HG03175 (cell line): ENCODE measurements at regions not wholly inside any gene's neighbourhood (a gene's known extent, or its start where the extent isn't known, plus 50 kb on each side); places are given as distances from the start of the nearest gene placed in this dataset.
"Not testable (repeated sequence)": the region's sequence is repeated elsewhere in the genome, so short reads cannot be mapped to it uniquely, and the experiment has no call there.

Source experiments
- ATAC-seq: cut with Tn5 transposase; IDR thresholded peaks from one replicate; pipeline ENCODE4 v1.9.1; 2021; ENCODE audit warnings: mild to moderate bottlenecking, moderate library complexity; ENCODE audit not compliant: unreplicated experiment

GRCh38 chr4:9702019-9702418 lies 79.4 kb upstream of the DRD5 start:
- not testable (repeated sequence) for ATAC-seq

- ATAC-seq = not testable (repeated sequence)
Measured at GRCh38 chr4:9702696-9703095, 78.7 kb upstream of the DRD5 start.

GRCh38 chr4:9703391-9703790 lies 78.0 kb upstream of the DRD5 start:
- ATAC-seq = no peak

- not testable (repeated sequence) for ATAC-seq
Measured at GRCh38 chr4:9704126-9704525, 77.3 kb upstream of the DRD5 start.

- no peak for ATAC-seq
Measured at GRCh38 chr4:9704551-9705332, 76.7 kb upstream of the DRD5 start.

GRCh38 chr4:9707281-9707680 lies 74.2 kb upstream of the DRD5 start:
- not testable (repeated sequence) for ATAC-seq

GRCh38 chr4:9707936-9708335 lies 73.5 kb upstream of the DRD5 start:
- not testable (repeated sequence) for ATAC-seq

- no peak for ATAC-seq
Measured at GRCh38 chr4:9709724-9710123, 71.7 kb upstream of the DRD5 start.

GRCh38 chr4:9715271-9715670 lies 66.2 kb upstream of the DRD5 start:
- ATAC-seq = not testable (repeated sequence)

GRCh38 chr4:9716093-9716492 lies 65.3 kb upstream of the DRD5 start:
- ATAC-seq = no peak

- ATAC-seq = not testable (repeated sequence)
Measured at GRCh38 chr4:9718246-9718939, 63.0 kb upstream of the DRD5 start.

- ATAC-seq = not testable (repeated sequence)
Measured at GRCh38 chr4:9722131-9722530, 59.3 kb upstream of the DRD5 start.
